Rectal smooth muscle tissue (tissue), 1 donor: ENCODE measurements at regions not wholly inside any gene's neighbourhood (a gene's known extent, or its start where the extent isn't known, plus 50 kb on each side); places are given as distances from the start of the nearest gene placed in this dataset.

Experiments used
- H3K27ac ChIP-seq: one replicate; pipeline ENCODE4 v1.7.0; 2013; ENCODE audit warnings: low read depth, low read length, inconsistent platforms
- H3K27me3 ChIP-seq: one replicate; pipeline ENCODE4 v1.7.0; 2013; ENCODE audit warnings: low read length; ENCODE audit not compliant: control insufficient read depth, insufficient read depth
- H3K36me3 ChIP-seq: one replicate; pipeline ENCODE4 v1.7.0; 2013; ENCODE audit warnings: low read length; ENCODE audit not compliant: control insufficient read depth, insufficient read depth
- H3K4me1 ChIP-seq: one replicate; pipeline ENCODE4 v1.7.0; 2013; ENCODE audit warnings: low read length; ENCODE audit not compliant: control insufficient read depth, insufficient read depth
- H3K4me3 ChIP-seq: one replicate; pipeline ENCODE4 v1.7.0; 2013; ENCODE audit warnings: low read length
- H3K9ac ChIP-seq: one replicate; pipeline ENCODE4 v1.7.0; 2013; ENCODE audit warnings: low read length

GRCh38 chr21:28798798-28799197 is 193.9 kb downstream of the LTN1 start:
- no peaks in the 10 kb centered on the region for H3K27me3 ChIP-seq
- no peak overlapping the region for H3K4me3 ChIP-seq
- H3K9ac ChIP-seq: no peak overlapping the region
- no peaks in the 10 kb centered on the region for H3K36me3 ChIP-seq
- no peak overlapping the region for H3K27ac ChIP-seq
- peaks cover 2% of the 10 kb centered on the region for H3K4me1 ChIP-seq

GRCh38 chr21:28795251-28795650 is 197.4 kb downstream of the LTN1 start:
- no peaks in the 10 kb centered on the region for H3K36me3 ChIP-seq
- no peaks in the 10 kb centered on the region for H3K27me3 ChIP-seq
- H3K4me3 ChIP-seq: no peak overlapping the region
- H3K27ac ChIP-seq: no peak overlapping the region
- H3K4me1 ChIP-seq: peaks cover 2% of the 10 kb centered on the region
- H3K9ac ChIP-seq: no peak overlapping the region

GRCh38 chr21:28794371-28794851 is 198.3 kb downstream of the LTN1 start:
- no peak overlapping the region for H3K27ac ChIP-seq
- H3K27me3 ChIP-seq: no peaks in the 10 kb centered on the region
- H3K4me3 ChIP-seq: no peak overlapping the region
- no peak overlapping the region for H3K9ac ChIP-seq
- H3K36me3 ChIP-seq: no peaks in the 10 kb centered on the region
- H3K4me1 ChIP-seq: peaks cover 2% of the 10 kb centered on the region

- Histone ChIP-seq H3K4me1 (no peaks in the 10 kb centered on the region), H3K27ac (no peak overlapping the region), H3K4me3 (no peak overlapping the region), H3K27me3 (no peaks in the 10 kb centered on the region), H3K9ac (no peak overlapping the region), H3K36me3 (no peaks in the 10 kb centered on the region)
Observed at GRCh38 chr21:28793043-28793442, 199.6 kb downstream of the LTN1 start.

GRCh38 chr21:28791595-28792282 is 200.9 kb downstream of the LTN1 start:
- Histone ChIP-seq H3K36me3 (no peaks in the 10 kb centered on the region), H3K27me3 (no peaks in the 10 kb centered on the region), H3K27ac (no peak overlapping the region), H3K4me1 (no peaks in the 10 kb centered on the region), H3K4me3 (no peak overlapping the region), H3K9ac (no peak overlapping the region)

- H3K27me3 ChIP-seq: no peaks in the 10 kb centered on the region
- H3K9ac ChIP-seq: no peak overlapping the region
- H3K27ac ChIP-seq: no peak overlapping the region
- H3K4me1 ChIP-seq: no peaks in the 10 kb centered on the region
- no peak overlapping the region for H3K4me3 ChIP-seq
- H3K36me3 ChIP-seq: no peaks in the 10 kb centered on the region
Observed at GRCh38 chr21:28790335-28790734, 202.3 kb downstream of the LTN1 start.

GRCh38 chr21:28789523-28789922 is 203.2 kb downstream of the LTN1 start:
- no peaks in the 10 kb centered on the region for H3K36me3 ChIP-seq
- H3K4me3 ChIP-seq: no peak overlapping the region
- H3K4me1 ChIP-seq: no peaks in the 10 kb centered on the region
- no peaks in the 10 kb centered on the region for H3K27me3 ChIP-seq
- H3K9ac ChIP-seq: no peak overlapping the region
- H3K27ac ChIP-seq: no peak overlapping the region

- Histone ChIP-seq H3K27me3 (no peaks in the 10 kb centered on the region), H3K36me3 (no peaks in the 10 kb centered on the region), H3K9ac (no peak overlapping the region), H3K4me1 (no peaks in the 10 kb centered on the region), H3K27ac (no peak overlapping the region), H3K4me3 (no peak overlapping the region)
Observed at GRCh38 chr21:28788030-28788429, 204.6 kb downstream of the LTN1 start.

GRCh38 chr21:28783641-28784185 is 209.0 kb downstream of the LTN1 start:
- H3K4me3 ChIP-seq: no peak overlapping the region
- H3K9ac ChIP-seq: no peak overlapping the region
- no peak overlapping the region for H3K27ac ChIP-seq
- no peaks in the 10 kb centered on the region for H3K27me3 ChIP-seq
- H3K4me1 ChIP-seq: no peaks in the 10 kb centered on the region
- H3K36me3 ChIP-seq: no peaks in the 10 kb centered on the region

GRCh38 chr21:28781602-28782276 is 210.9 kb downstream of the LTN1 start:
- no peak overlapping the region for H3K27ac ChIP-seq
- no peak overlapping the region for H3K9ac ChIP-seq
- H3K27me3 ChIP-seq: no peaks in the 10 kb centered on the region

GRCh38 chr21:28779914-28780313 is 212.8 kb downstream of the LTN1 start:
- Histone ChIP-seq H3K36me3 (no peaks in the 10 kb centered on the region), H3K9ac (no peak overlapping the region), H3K4me3 (no peak overlapping the region), H3K27ac (no peak overlapping the region), H3K4me1 (no peaks in the 10 kb centered on the region), H3K27me3 (no peaks in the 10 kb centered on the region)

More at GRCh38 chr21:28781602-28782276, 210.9 kb downstream of the LTN1 start:
- Histone ChIP-seq H3K4me1 (no peaks in the 10 kb centered on the region), H3K4me3 (no peak overlapping the region), H3K36me3 (no peaks in the 10 kb centered on the region)

GRCh38 chr21:28776251-28776650 is 216.4 kb downstream of the LTN1 start:
- Histone ChIP-seq H3K9ac (no peak overlapping the region), H3K27me3 (no peaks in the 10 kb centered on the region), H3K4me1 (peaks cover 4% of the 10 kb centered on the region), H3K27ac (no peak overlapping the region), H3K36me3 (no peaks in the 10 kb centered on the region), H3K4me3 (no peak overlapping the region)
